Ovary (tissue), 3 donors: ENCODE measurements at regions not wholly inside any gene's neighbourhood (a gene's known extent, or its start where the extent isn't known, plus 50 kb on each side); places are given as distances from the start of the nearest gene placed in this dataset.

ENCODE experiments used
- POLR2A ChIP-seq: fragments of 450-650 bp; IDR thresholded peaks from one replicate; pipeline ENCODE4 v1.6.1; 2017; ENCODE audit warnings: antibody characterized with exemption, mild to moderate bottlenecking, moderate library complexity
- TF ChIP-seq, protein P1 (sequence below), 3 donors: fragments of 450-650 bp in 2 of 3; fragments of 200-600 bp in 1 of 3; IDR thresholded peaks; one replicate each; pipeline versions ENCODE4 v1.5.1 to v1.8.0; 2016 to 2022; ENCODE audit warnings: antibody characterized with exemption in 3 of 3, mild to moderate bottlenecking in 1 of 3
- donor health status: DM: no; HTN: no; CAD: no.

DNA sequence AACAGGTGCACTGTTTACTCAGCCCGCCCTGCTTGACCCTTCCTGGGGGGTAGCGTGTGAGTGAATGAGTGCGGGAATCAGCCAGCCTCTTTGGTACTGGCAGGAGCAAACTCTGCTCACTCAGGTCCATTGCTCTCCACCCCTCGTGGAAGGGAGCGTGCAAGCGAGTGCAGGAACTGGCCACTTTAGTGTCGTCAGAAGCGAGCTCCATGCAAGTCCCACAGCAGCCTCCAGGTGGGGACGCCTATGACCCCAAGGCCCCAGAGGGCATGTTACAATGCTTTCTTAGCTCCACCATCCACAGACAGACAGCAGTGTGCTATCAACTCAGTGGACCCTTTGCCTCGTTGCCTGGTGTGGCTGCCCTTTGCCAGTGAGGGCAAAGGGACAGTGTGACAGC, 1025.1 kb upstream of the CDH8 start:
- TF ChIP-seq POLR2A = no peak
- TF ChIP-seq, protein P1, sequence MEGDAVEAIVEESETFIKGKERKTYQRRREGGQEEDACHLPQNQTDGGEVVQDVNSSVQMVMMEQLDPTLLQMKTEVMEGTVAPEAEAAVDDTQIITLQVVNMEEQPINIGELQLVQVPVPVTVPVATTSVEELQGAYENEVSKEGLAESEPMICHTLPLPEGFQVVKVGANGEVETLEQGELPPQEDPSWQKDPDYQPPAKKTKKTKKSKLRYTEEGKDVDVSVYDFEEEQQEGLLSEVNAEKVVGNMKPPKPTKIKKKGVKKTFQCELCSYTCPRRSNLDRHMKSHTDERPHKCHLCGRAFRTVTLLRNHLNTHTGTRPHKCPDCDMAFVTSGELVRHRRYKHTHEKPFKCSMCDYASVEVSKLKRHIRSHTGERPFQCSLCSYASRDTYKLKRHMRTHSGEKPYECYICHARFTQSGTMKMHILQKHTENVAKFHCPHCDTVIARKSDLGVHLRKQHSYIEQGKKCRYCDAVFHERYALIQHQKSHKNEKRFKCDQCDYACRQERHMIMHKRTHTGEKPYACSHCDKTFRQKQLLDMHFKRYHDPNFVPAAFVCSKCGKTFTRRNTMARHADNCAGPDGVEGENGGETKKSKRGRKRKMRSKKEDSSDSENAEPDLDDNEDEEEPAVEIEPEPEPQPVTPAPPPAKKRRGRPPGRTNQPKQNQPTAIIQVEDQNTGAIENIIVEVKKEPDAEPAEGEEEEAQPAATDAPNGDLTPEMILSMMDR (IDR thresholded peaks at IDR 0.05) = no peak
